ENCODE measurements at regions not wholly inside any gene's neighbourhood (a gene's known extent, or its start where the extent isn't known, plus 50 kb on each side); places are given as distances from the start of the nearest gene placed in this dataset.
"Not testable (repeated sequence)": the region's sequence is repeated elsewhere in the genome, so short reads cannot be mapped to it uniquely, and the experiment has no call there.

DNA sequence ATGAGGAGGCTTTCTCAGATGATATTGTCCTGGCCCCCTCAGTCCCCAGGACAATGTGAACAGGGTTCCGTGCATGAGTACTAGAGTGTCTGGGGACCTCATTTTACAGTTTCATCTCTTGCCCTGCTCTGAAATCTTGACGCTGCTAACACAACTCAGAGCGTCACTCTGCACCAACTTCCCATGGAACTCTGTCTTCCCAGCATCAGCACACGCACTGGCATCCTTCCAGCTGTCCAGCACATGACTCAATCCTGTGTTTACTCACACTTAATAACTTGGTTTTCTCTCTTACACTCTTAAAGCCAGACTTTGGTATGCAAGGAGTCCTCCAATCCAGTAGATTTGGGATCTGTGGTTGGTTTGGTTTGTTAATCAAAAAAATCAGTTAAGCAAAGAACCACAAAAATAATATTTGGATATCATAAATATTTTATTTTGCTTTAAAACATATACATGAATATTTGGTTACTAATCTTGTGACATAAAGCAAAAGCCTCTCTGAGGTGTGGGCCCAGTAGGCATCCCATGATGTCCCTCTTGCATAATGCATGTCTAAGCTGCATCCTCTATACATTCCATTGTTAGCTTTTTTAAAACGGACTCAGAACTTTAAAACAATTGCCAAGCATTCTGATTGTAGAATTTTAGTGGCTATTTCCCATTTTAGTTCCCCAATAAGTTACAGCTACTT lies 131.0 kb downstream of the CXCL12 start:
- no peak for TF ChIP-seq SIN3A (IDR thresholded peaks at IDR 0.05; ENCODE audit: borderline replicate concordance, insufficient read depth, low read depth, low read length)
- TF ChIP-seq CTCF (IDR thresholded peaks at IDR 0.05): no peak
- TF ChIP-seq POLR2AphosphoS5 (IDR thresholded peaks at IDR 0.05; ENCODE audit: low read depth, low read length): no peak
- no peak for TF ChIP-seq TCF7L2 (IDR thresholded peaks at IDR 0.05; ENCODE audit: low read depth, low read length)
- TF ChIP-seq, protein P1, sequence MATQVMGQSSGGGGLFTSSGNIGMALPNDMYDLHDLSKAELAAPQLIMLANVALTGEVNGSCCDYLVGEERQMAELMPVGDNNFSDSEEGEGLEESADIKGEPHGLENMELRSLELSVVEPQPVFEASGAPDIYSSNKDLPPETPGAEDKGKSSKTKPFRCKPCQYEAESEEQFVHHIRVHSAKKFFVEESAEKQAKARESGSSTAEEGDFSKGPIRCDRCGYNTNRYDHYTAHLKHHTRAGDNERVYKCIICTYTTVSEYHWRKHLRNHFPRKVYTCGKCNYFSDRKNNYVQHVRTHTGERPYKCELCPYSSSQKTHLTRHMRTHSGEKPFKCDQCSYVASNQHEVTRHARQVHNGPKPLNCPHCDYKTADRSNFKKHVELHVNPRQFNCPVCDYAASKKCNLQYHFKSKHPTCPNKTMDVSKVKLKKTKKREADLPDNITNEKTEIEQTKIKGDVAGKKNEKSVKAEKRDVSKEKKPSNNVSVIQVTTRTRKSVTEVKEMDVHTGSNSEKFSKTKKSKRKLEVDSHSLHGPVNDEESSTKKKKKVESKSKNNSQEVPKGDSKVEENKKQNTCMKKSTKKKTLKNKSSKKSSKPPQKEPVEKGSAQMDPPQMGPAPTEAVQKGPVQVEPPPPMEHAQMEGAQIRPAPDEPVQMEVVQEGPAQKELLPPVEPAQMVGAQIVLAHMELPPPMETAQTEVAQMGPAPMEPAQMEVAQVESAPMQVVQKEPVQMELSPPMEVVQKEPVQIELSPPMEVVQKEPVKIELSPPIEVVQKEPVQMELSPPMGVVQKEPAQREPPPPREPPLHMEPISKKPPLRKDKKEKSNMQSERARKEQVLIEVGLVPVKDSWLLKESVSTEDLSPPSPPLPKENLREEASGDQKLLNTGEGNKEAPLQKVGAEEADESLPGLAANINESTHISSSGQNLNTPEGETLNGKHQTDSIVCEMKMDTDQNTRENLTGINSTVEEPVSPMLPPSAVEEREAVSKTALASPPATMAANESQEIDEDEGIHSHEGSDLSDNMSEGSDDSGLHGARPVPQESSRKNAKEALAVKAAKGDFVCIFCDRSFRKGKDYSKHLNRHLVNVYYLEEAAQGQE (IDR thresholded peaks at IDR 0.05; ENCODE audit: insufficient read depth in 1 of 2, low read depth in 2 of 2, low read length in 1 of 2): no peak
- Histone ChIP-seq H3K4me3 (ENCODE audit: low read depth in 2 of 2, low read length in 2 of 2) (no peak overlapping the region), H3K27ac (ENCODE audit: low read length) (no peak overlapping the region), H3K36me3 (ENCODE audit: control insufficient read depth, insufficient read depth, low read length) (no peaks in the 10 kb centered on the region), H3K9me3 (ENCODE audit: control insufficient read depth, insufficient read depth, low read depth, low read length) (no peaks in the 10 kb centered on the region), H3K4me1 (ENCODE audit: control insufficient read depth, insufficient read depth, low read length) (no peaks in the 10 kb centered on the region), H3K27me3 (ENCODE audit: control insufficient read depth, insufficient read depth, low read length) (no peaks in the 10 kb centered on the region)
- DNase-seq (ENCODE audit: low read depth, low spot score) (no peak), ATAC-seq (no peak)
- in situ Hi-C loops (cut with HindIII; ENCODE audit: low pct_unique_long_range_greater_than_20kb, low sequenced_read_pairs) (no loop called here), intact Hi-C loops (cut with micrococcal nuclease; ENCODE audit: unreplicated experiment) (no loop called here)
- ChIA-PET POLR2A (no interaction called here), CTCF (no interaction called here)
- no TSS peak for BruUV-seq (replicated peaks)

- DNase-seq (ENCODE audit: low read depth, low spot score); H3K36me3 ChIP-seq (ENCODE audit: control insufficient read depth, insufficient read depth, low read length); H3K27me3 ChIP-seq (ENCODE audit: control insufficient read depth, insufficient read depth, low read length); ATAC-seq; intact Hi-C loops (cut with micrococcal nuclease; ENCODE audit: unreplicated experiment); in situ Hi-C loops (cut with HindIII; ENCODE audit: low pct_unique_long_range_greater_than_20kb, low sequenced_read_pairs); H3K9me3 ChIP-seq (ENCODE audit: control insufficient read depth, insufficient read depth, low read depth, low read length); H3K4me1 ChIP-seq (ENCODE audit: control insufficient read depth, insufficient read depth, low read length); POLR2A ChIA-PET; BruUV-seq (replicated peaks); H3K27ac ChIP-seq (ENCODE audit: low read length); H3K4me3 ChIP-seq (ENCODE audit: low read depth in 2 of 2, low read length in 2 of 2); CTCF ChIA-PET: not testable (repeated sequence)
Measured at GRCh38 chr10:44252631-44253030, 132.3 kb downstream of the CXCL12 start.

DNA sequence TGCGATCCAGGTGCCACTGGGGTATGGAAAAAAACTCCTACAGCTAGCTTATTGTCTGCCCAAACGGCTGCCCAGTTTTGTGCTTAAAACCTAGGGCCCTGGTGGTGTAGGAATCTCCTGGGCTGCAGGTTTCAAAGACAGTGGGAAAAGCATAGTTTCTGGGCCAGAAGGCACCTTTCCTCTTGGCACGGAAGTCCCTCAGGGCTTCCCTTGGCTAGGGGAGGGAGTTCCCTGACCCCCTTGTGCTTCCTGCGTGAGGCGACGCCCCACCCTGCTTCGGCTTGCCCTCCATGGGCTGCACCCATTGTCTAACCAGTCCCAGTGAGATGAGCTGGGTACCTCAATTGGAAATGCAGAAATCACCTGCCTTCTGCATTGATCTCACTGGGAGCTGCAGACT lies 135.0 kb downstream of the CXCL12 start:
- H3K9me3 ChIP-seq (ENCODE audit: control insufficient read depth, insufficient read depth, low read depth, low read length); DNase-seq (ENCODE audit: low read depth, low spot score); in situ Hi-C loops (cut with HindIII; ENCODE audit: low pct_unique_long_range_greater_than_20kb, low sequenced_read_pairs); H3K27me3 ChIP-seq (ENCODE audit: control insufficient read depth, insufficient read depth, low read length); H3K4me1 ChIP-seq (ENCODE audit: control insufficient read depth, insufficient read depth, low read length); ATAC-seq; intact Hi-C loops (cut with micrococcal nuclease; ENCODE audit: unreplicated experiment); BruUV-seq (replicated peaks); POLR2A ChIA-PET; H3K36me3 ChIP-seq (ENCODE audit: control insufficient read depth, insufficient read depth, low read length); H3K4me3 ChIP-seq (ENCODE audit: low read depth in 2 of 2, low read length in 2 of 2); CTCF ChIA-PET; H3K27ac ChIP-seq (ENCODE audit: low read length): not testable (repeated sequence)
